ENCODE measurements at regions not wholly inside any gene's neighbourhood (a gene's known extent, or its start where the extent isn't known, plus 50 kb on each side); places are given as distances from the start of the nearest gene placed in this dataset.

GRCh38 chr14:100472094-100472455 lies 115.1 kb downstream of the BEGAIN start:
- TF ChIP-seq CTCF (IDR thresholded peaks at IDR 0.05): no peak
- no peak for TF ChIP-seq POLR2AphosphoS5 (IDR thresholded peaks at IDR 0.05; ENCODE audit: insufficient read depth in 1 of 2, low read depth in 1 of 2)
- no peak for TF ChIP-seq POLR2A (IDR thresholded peaks at IDR 0.05)
